HG02870 (cell line): ENCODE measurements at regions not wholly inside any gene's neighbourhood (a gene's known extent, or its start where the extent isn't known, plus 50 kb on each side); places are given as distances from the start of the nearest gene placed in this dataset.

Experiments
- ATAC-seq: cut with Tn5 transposase; IDR thresholded peaks from one replicate; pipeline ENCODE4 v1.9.1; 2021; ENCODE audit warnings: mild to moderate bottlenecking, moderate library complexity; ENCODE audit not compliant: unreplicated experiment

DNA sequence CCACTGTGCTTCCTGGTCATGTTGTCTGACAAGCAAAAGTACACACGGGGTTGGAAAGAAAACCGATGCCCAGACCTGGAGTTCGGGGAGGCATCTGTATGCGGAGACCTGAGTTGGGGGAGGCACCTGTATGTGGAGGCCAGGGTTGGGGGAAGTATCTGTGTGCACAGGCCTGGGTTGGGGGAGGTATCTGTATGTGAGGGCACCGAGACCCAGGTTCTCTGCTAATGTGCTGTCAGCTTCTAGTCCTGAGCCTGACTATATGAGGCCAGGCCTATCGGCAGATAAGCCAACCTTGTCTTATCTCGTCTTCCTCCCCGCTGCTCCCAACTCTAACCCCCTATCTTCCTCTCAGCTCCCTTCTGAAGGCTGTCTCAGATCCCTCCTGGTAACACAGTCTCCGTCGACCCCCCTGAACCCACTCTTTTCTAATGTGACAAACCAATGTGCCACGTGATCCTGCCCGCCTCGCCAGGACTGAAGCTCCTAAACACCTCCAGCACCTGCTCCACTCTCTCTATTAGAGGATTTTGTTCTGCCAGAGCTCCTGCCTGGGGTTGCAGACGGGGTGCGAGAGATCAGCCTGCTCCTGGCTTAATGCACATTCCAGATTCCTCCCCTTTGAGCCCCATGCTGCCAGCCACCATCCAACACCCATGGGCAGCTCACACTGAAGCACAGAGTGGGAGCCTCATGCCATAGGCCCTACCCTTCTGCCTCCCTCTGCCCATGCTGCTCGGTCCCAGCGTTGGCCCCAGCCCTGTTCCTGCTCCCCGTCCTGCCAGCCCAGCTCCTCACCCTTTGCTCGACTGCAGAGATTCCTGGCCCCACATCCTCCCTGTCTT lies 188.4 kb downstream of the SH3BP4 start:
- no peak for ATAC-seq

DNA sequence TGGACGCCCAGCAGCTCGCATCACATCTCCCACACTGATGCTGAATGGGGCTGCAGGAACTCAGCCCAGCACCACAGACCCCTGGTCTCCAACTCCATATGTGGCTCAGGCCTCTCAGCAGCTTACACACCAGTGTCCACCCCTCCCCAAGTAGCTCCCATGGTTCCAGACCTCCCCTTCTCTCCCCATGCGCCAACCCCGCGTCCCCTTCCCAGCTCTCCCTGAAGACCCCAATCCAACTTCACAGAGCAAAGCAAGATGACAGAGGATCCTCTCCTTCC lies 188.9 kb downstream of the SH3BP4 start:
- ATAC-seq: no peak

DNA sequence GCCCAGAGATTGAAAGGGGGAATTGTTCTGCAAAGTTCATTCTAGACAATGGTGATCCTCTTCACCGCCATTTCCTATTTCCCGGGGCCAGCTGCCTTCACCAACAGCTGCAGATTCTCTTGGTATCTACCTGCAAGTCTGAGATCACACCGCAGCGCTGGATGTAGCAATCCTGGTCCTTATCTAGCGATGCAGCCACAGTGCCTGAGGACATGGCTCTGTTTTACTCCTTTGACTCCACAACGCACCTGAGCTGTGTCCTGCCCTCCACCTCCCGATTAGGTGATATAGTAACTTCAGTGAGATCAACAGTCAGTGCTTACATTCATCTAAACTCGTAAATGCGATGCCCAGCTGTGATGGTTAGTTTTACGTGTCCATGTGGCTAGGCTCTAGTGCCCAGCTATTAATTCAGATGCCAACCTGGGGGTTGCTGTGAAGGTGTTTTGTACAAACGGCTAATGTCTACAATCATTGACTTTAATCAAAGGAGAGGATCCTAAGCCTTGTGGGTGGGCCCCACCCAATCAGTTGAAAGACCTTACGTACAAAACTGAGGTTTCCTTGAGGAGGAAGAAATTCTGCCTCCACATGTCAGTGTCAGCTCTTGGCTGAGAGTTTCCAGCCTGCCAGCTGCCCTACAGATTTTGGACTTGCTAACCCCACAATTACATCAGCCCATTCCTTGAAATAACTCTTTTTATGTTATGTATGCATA lies 189.8 kb downstream of the SH3BP4 start:
- no peak for ATAC-seq

DNA sequence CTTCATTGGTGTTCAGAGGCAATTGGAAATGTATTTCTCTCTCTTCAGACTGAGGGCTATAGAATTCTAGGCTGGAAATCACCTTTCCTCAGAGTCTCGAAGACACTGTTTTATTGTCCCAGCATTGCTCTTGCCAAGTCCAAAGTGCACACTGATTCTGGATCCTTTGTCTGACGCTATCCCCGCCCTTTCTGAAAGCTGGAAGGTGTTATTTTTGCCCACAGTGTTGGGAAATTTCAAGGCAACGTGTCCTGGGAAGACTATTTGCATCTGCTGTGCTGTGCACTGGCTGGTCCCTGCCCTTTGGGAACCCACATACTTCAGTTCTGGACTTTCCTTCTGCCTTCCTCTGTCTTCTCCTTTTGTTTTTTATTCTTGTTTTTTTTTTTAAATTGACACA lies 190.8 kb downstream of the SH3BP4 start:
- no peak for ATAC-seq

DNA sequence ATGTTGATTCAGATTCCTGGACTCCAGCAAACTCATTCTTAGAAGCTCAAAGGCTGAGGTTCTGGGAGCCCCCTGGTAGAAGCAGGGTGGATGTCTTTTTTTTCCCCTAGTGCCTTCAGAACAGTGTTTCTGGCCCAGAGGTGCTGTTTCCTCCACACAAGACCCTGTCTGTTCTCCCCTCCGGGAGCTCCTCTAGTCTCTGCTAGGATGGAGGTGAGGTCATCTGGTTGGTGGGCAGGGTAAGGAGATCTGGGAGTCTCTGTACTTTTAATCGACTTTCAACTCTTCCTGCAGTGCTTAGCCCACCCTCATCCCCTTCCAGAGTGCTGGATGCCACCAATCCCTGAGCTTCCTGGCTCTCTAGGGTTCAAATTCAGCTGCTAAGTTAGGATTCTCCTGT lies 192.0 kb downstream of the SH3BP4 start:
- ATAC-seq: no peak

DNA sequence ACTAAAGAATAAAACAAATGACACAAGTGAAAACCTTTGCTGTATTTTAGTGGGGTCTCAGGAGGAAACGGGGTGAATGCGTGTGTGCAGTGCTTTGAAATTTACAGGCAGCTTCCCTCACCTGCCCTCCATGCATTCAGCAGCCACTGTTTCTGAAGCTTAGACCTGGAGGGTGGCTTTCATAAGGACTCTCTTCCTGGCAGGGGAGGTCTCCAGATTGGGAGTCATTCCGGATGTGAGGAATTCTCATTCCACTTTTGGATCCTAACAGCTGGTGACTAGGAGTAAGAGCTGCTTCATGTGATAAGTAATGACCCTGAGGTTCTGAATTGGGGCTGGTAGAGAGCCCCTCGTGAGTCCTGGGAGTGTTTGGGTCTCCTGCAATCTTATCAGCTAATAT lies 192.5 kb downstream of the SH3BP4 start:
- no peak for ATAC-seq

DNA sequence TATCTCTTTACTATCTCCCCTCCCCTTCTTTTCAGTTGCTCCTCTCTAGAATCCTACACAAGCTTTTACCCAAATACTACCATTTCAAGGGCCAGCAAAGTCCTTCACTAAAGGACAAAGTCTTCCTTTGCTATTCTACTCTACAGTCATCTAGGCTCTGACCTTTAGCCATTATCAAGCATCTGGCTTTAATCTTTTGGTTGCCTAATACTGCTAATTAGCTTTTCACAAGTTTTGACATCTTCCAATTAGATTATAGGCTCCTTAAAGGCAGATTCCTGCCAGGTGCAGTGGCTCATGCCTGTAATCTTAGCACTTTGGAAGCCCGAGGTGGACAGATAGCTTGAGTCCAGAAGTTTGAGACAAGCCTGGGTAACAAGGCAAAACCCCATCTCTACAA lies 194.4 kb downstream of the SH3BP4 start:
- no peak for ATAC-seq

DNA sequence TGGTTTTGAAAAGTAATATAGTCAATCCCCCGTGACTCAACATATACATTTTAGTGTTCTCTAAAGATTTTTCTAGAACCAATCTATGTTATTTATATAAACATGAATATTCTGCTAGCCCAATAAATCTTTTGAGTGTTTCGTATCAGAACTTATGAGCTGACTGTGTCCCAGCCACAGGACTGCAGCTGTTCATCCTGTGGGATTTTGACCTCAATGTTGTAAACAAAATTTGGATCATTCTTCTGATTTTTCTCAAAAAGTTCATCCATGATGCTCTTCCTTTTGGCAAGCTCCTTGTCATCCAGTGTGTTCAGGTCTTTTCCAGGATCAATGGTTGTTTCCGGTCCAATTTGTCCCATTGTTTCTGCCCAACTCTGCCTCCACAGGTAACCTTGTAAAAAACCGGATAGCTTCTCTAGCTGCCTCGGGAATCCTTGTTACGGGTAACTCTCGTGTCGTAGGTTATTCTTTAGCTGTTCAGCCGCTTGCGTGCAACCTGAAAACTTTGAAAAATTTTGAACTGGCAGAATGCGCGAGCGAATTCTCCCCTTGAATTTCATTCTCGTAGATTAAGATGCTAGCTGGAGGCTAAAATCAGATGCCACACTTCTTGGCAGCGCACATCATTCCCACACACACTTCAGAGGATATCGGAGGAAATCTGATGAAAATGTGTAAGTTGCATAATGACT lies 195.2 kb downstream of the SH3BP4 start:
- ATAC-seq: no peak

DNA sequence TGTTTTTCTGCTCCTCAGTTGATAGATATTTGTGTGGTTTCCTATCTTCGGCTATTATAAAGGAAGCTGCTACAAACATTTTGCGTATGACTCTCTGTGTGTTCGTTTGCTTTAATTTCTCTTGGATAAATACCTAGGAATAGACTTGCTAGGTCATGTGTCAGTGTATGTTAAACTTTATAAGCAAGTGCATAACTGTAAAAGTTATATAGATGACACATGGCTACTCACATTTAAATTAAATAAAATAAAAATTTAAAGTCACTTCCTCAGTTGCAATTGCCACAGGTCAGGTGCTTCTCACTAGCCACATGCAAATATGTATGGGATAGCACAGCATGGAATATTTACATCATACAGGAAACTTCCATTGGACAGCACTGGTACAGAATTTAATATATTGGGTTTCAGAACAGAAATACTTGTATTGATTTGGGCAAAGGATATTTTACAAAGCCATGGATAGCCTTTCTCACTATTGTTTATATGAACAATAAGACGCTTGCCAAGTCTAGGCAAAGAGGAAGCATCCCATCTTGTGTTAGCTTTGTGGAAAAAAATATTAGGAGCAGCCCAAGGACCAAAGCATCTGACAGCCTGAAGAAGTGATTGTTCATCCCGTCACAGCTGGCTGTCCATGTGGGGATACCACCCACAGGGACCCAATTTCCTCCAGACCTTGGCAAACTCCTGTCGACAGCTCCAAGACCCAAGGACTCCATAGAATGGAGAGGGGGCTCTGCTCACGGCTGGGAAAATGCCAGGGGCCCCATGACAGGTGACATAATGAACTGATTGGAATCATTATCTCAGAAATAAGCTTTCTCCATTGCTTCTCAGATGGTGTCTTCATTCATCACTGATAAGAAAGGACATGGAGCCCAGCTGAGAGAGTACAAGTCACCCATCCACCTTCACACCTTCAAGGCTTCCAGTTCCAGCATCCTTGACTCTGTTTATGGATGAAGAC lies 196.7 kb downstream of the SH3BP4 start:
- ATAC-seq: no peak

DNA sequence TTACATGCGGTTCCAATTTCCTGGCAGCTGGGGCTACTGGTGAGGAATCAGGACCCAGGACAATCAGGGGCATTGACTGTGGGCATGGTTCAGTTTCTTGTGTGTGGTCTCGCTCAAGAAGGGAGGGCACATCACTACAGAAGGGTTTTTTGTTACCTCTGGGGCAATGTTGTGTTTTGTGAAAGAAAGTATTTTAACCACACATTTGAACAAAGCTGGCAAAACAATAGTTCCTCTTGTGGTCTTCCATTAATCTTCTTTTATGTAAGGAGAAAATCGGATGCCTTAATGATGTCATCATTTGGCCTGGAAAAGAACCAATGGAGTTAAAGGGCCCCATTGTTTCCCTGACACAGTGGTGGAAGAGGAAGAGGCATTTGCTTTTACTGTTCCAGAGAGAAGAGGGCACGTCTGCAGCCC lies 197.4 kb downstream of the SH3BP4 start:
- ATAC-seq: no peak

DNA sequence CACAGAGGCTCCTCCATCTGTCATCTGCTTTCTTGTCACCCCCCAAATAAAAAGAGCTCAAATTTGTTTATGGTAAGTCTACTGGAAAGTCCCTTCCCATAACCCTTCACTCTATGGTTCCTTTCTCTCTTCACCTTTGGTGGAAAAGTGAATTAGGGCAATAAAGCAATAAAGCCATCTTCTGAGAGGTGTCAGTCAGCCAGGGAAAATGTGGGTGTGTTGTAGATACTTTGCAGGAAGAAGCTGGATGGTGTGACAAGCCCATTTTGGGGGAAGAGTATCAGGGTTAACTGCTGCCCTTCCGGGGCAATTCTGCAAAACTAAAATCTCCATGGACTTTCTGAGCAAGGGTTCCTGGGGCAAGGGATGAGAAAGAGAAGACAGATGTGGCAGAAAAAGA lies 197.9 kb downstream of the SH3BP4 start:
- ATAC-seq: no peak

DNA sequence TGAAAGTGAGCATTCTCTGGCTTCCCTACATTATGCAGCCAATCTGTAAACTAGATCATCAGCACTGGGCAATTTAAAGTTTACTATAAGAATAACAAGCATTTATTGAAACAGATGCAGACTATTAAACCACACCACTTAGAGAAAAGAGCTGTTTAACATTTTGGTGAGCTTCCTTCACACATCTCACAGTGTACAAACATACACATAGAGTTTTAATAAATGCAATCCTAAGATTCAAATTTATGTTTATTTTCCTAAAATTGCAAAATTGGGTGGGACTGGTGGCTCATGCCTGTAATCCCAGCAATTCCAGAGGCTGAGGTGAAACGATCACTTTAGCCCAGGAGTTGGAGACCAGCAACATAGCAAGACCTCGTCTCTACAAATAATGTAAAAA lies 199.3 kb downstream of the SH3BP4 start:
- ATAC-seq: no peak

DNA sequence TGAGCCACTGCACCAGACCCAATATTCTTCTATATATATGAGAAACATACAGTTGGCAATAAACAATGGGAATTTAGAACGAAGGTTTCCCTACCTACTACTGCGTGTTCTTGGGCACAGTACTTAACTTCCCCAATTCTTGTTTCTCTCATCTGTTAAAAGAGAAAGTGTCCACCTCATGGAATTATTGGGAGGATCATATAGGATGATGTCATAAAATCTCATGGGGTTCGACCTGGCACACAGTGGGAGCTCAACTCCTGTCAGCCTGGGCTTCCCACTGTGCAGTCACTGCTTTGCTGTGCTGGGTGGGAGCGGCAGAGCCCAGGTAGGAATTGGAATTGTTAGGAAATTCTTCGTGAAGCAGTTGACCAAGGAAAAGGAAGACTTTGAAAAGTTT lies 203.3 kb downstream of the SH3BP4 start:
- no peak for ATAC-seq

DNA sequence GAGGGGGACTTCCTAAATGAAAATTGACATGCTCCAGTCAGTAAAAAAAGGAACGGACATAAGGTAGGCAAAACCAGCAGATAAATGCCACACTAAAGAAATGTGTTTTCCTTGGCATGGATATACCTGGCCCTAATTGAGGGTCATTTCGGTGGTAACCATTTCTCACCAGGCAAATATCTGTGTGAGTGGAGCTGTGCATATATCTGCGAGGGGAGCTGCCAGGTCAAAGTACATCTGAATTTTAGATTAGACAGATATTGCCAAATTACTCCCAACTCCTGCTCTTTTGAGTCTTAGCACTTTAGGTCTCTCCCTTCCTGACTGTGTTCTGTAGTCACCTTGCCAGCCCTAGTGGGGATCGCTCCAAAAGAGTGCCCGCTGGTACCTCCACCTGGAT lies 204.2 kb downstream of the SH3BP4 start:
- ATAC-seq: no peak

DNA sequence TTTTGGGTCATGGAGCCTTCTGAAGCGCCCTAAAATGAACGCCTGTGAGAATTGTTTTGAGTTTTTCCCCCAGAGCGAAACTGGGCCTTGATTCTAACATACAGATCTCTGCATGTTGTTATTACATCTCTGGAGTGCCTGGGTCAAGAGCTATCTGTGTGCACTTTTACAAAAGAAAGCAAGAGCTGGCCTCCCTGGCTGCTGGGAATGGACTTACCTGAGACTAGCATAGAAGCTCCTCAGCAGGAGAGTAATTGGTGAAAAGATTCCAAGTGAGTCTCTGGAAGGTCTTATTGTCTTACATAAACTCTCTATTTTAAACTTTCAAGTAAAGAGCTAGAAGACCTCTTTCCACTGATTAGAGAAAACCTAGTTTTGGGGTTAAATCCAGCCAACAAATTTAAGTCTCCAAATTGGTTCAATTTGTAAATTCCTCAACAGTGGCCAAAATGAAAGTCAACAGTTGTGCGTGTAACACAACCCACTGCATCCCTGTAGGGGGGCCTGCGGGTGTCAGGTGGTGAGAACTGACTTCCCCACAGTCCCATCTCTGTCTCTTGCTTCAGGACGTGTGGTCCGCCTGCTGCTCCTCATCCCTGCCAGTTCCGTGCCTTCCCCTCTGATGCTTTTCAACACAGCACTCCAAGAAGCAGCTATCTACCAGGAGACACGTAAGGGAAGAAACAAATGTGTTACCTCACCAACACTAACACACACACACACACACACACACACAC lies 206.1 kb downstream of the SH3BP4 start:
- no peak for ATAC-seq

DNA sequence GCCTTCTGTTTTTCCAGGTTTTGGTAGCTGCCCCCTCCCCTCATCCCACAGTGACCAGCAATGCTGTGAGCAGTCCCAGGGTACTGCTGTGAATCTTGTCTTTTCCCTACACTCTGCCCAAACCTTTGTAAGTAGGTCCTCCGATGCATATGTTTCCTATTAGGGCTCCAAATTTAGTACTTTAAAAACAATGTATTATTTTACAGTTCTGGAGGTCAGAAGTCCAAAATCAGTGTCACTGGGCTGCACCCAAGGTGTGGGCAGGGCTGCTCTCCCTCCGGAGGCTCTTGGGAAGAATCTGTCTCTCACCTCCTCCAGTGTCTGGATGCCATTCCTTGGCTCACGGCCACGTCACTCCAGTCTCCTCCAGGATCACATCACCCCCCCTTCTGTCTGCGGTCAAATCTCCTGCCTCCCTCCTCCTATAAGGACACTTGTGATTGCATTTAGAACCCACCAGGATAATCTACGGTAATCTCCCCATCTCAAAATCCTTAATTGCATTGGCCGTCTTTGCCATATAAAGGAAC lies 208.5 kb downstream of the SH3BP4 start:
- no peak for ATAC-seq

DNA sequence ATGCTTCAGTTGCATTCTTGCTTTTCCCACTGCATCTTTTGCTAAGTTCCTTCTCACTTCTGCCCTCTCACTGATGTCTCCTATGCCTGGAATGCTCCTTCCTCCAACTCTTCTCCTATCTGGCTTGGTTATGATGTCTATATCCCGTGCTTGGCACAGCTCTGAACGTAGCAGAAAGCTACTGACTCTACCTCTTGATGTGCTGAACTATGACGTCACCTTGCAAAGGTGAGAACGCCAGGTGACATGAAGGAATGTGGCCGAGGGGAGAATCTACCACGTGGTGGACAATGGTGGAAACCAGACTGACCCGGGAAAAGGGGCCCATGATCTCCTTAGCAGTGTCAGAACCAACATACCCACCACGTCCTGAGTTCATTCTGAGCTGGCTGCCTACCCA lies 209.7 kb downstream of the SH3BP4 start:
- ATAC-seq: no peak

DNA sequence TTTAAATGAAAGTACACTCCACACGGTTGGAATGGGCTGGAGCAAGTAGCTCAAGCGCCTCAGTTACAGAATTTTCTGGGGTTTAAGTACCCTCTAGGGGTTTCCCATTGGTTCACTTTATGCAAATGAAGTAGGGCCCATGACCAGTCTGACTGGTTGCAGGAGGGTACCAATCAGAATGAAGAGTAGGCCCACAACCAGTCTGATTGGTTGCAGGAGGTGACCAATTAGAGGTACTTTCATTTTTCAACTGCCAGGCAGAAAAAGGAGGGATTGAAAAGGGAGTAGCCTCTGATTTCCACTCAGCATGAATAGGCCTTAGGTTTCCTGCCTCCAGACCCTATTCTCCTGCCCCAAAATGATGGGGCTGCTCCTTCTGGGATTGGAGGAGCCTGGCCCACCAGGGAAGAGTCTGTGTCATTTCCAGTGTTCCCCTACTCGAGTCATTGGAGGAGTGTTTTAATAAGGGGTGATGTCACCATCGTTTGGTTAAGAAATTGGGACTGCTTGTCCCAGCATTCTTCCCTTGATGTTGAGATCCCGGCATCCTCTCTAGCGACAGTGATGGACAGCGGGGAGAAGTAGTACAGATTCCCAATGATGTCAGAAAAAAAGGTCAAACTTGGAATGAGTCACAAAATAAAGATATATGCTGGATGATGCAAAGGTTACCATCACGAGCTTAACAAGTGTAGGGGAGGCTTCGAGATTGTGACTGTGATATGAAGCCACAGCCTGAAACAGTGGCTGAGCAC lies 210.4 kb downstream of the SH3BP4 start:
- no peak for ATAC-seq

DNA sequence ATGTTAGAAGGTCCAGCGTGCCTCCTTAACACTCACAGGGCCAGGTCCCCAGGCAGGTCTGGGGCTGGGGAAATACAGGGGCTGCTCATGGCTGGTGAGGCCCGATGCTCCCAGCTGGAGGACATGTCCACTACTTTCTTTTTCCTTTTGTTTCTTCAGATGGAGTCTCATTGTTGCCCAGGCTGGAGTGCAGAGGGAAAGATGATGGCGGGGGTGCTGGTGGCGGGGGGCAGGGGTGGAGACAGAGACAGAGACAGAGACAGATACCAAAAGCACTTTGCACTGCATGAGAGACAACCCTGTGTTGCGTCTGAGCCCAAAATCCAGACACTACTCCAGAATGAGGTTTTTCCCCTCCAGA lies 211.0 kb downstream of the SH3BP4 start:
- ATAC-seq: no peak
